ENCODE measurements at regions not wholly inside any gene's neighbourhood (a gene's known extent, or its start where the extent isn't known, plus 50 kb on each side); places are given as distances from the start of the nearest gene placed in this dataset.

GRCh38 chr10:62880162-62880561, 64.0 kb upstream of the EGR2 start:
- no peak for DNase-seq (ENCODE audit: low read depth, low spot score)

- no peak for DNase-seq (ENCODE audit: low read depth, low spot score)
These were observed 57.7 kb upstream of the EGR2 start for GRCh38 chr10:62873866-62874265.

- no peak for DNase-seq (ENCODE audit: low read depth, low spot score)
These were observed 54.7 kb upstream of the EGR2 start for GRCh38 chr10:62870866-62871265.

- no peak for DNase-seq (ENCODE audit: low read depth, low spot score)
These were observed 53.8 kb upstream of the EGR2 start for GRCh38 chr10:62869958-62870357.

- no peak for DNase-seq (ENCODE audit: low read depth, low spot score)
These were observed 50.8 kb upstream of the EGR2 start for GRCh38 chr10:62866941-62867340.

- DNase-seq (ENCODE audit: low read depth, low spot score), result no peak
These were observed 50.3 kb upstream of the EGR2 start for GRCh38 chr10:62866451-62866850.

Measured in ELF-1 (cell line).